NCI-H82 treated with DMSO at 0.1 percent for 48 hours (cell line): ENCODE measurements at regions not wholly inside any gene's neighbourhood (a gene's known extent, or its start where the extent isn't known, plus 50 kb on each side); places are given as distances from the start of the nearest gene placed in this dataset.
A peak's percentile ranks its signal among the peaks of the same experiment; 100 is the strongest.

ENCODE experiments used
- DNase-seq: peaks from one replicate; lab custom pipeline; 2025; ENCODE audit not compliant: unreplicated experiment; lab: John Stamatoyannopoulos, UW

- no peak for DNase-seq
Observed at GRCh38 chr6:44500074-44500473, 112.6 kb downstream of the CDC5L start.

- no peak for DNase-seq
Observed at GRCh38 chr6:44503471-44503870, 116.0 kb downstream of the CDC5L start.

- no peak for DNase-seq
Observed at GRCh38 chr6:44504301-44504791, 116.8 kb downstream of the CDC5L start.

GRCh38 chr6:44505751-44506150 lies 118.2 kb downstream of the CDC5L start:
- no peak for DNase-seq

- DNase-seq, result no peak
Observed at GRCh38 chr6:44507014-44507413, 119.5 kb downstream of the CDC5L start.

GRCh38 chr6:44508646-44509045 lies 121.1 kb downstream of the CDC5L start:
- DNase-seq, result no peak

- no peak for DNase-seq
Observed at GRCh38 chr6:44511126-44511525, 123.6 kb downstream of the CDC5L start.

GRCh38 chr6:44512868-44513741 lies 125.6 kb downstream of the CDC5L start:
- no peak for DNase-seq

GRCh38 chr6:44514085-44514484 lies 126.6 kb downstream of the CDC5L start:
- no peak for DNase-seq

GRCh38 chr6:44514576-44515193 lies 127.2 kb downstream of the CDC5L start:
- DNase-seq, result no peak

GRCh38 chr6:44522871-44523270 lies 135.4 kb downstream of the CDC5L start:
- DNase-seq, result no peak

GRCh38 chr6:44524476-44525227 lies 137.1 kb downstream of the CDC5L start:
- no peak for DNase-seq

GRCh38 chr6:44525761-44526351 lies 138.3 kb downstream of the CDC5L start:
- DNase-seq, result no peak

- DNase-seq, result no peak
Observed at GRCh38 chr6:44527181-44527580, 139.7 kb downstream of the CDC5L start.

GRCh38 chr6:44527583-44528369 lies 140.3 kb downstream of the CDC5L start:
- no peak for DNase-seq

GRCh38 chr6:44528370-44528644 lies 140.8 kb downstream of the CDC5L start:
- DNase-seq, result peak; percentile 20

- DNase-seq, result no peak
Observed at GRCh38 chr6:44528716-44529115, 141.2 kb downstream of the CDC5L start.

GRCh38 chr6:44529146-44529905 lies 141.8 kb downstream of the CDC5L start:
- no peak for DNase-seq

- no peak for DNase-seq
Observed at GRCh38 chr6:44530209-44530909, 142.9 kb downstream of the CDC5L start.

GRCh38 chr6:44530910-44531234 lies 143.4 kb downstream of the CDC5L start:
- DNase-seq, result no peak
